HEK293 (cell line): ENCODE measurements at regions not wholly inside any gene's neighbourhood (a gene's known extent, or its start where the extent isn't known, plus 50 kb on each side); places are given as distances from the start of the nearest gene placed in this dataset.

Experiments used
- ELK4 ChIP-seq: IDR thresholded peaks from 2 replicates; pipeline ENCODE4 v1.6.1; 2011; ENCODE audit warnings: mild to moderate bottlenecking, low read depth, low read length, borderline replicate concordance
- GLI2 ChIP-seq: fragments of 450-650 bp; formaldehyde crosslinking; IDR thresholded peaks from 2 replicates; pipeline ENCODE4; 2017; ENCODE audit warnings: missing biosample characterization, missing genetic modification characterization, low read depth, borderline replicate concordance
- ZBTB7A ChIP-seq: fragments of 450-650 bp; formaldehyde crosslinking; IDR thresholded peaks from 2 replicates; pipeline ENCODE4 v1.5.1; 2016; ENCODE audit warnings: low read depth, missing biosample characterization, missing genetic modification characterization
- ZNF114 ChIP-seq: fragments of 450-650 bp; formaldehyde crosslinking; IDR thresholded peaks from 2 replicates; pipeline ENCODE4 v1.5.0; 2017; ENCODE audit warnings: missing biosample characterization, missing genetic modification characterization
- ZNF488 ChIP-seq: fragments of 450-650 bp; formaldehyde crosslinking; IDR thresholded peaks from 2 replicates; pipeline ENCODE4 v1.5.1; 2016; ENCODE audit warnings: missing biosample characterization, missing genetic modification characterization
- TF ChIP-seq, protein P1 (sequence below): fragments of 450-650 bp; formaldehyde crosslinking; IDR thresholded peaks from 2 replicates; pipeline ENCODE4 v1.5.1; 2016; ENCODE audit warnings: missing biosample characterization, missing genetic modification characterization

DNA sequence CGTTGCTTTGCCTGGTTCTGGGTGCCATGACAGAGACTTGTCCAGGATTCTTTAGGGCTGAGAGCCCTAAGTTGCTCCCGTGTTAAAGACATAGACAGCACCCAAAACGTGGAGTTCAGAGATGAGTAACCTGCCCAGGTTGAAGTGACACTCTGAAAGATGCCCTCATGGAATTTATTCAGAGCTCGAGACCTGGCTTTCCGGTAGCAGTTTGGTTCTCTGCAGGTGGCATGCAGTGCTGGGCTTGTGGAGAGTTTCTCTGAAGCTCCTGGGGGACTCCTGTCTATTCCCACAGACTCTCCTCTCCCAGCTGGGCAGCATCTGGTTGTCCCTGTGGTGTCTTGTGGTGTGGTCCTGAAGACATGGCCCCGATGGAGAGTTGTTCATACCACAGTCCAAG is 241.0 kb downstream of the RHOU start:
- no peak for TF ChIP-seq GLI2 (tag by site-specific recombination)
- TF ChIP-seq, protein P1, sequence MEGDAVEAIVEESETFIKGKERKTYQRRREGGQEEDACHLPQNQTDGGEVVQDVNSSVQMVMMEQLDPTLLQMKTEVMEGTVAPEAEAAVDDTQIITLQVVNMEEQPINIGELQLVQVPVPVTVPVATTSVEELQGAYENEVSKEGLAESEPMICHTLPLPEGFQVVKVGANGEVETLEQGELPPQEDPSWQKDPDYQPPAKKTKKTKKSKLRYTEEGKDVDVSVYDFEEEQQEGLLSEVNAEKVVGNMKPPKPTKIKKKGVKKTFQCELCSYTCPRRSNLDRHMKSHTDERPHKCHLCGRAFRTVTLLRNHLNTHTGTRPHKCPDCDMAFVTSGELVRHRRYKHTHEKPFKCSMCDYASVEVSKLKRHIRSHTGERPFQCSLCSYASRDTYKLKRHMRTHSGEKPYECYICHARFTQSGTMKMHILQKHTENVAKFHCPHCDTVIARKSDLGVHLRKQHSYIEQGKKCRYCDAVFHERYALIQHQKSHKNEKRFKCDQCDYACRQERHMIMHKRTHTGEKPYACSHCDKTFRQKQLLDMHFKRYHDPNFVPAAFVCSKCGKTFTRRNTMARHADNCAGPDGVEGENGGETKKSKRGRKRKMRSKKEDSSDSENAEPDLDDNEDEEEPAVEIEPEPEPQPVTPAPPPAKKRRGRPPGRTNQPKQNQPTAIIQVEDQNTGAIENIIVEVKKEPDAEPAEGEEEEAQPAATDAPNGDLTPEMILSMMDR (tag by site-specific recombination) = no peak
- no peak for TF ChIP-seq ZNF488
- TF ChIP-seq ELK4 = no peak
- no peak for TF ChIP-seq ZBTB7A (tag by site-specific recombination)
- no peak for TF ChIP-seq ZNF114 (tag by site-specific recombination)
